Activated CD4-positive, alpha-beta T cell treated with anti-CD3 and anti-CD28 coated beads, Interleukin-2, amount 10 ng/mL, durations not matched to agents 7 days and 5 days (primary cell): ENCODE measurements at regions not wholly inside any gene's neighbourhood (a gene's known extent, or its start where the extent isn't known, plus 50 kb on each side); places are given as distances from the start of the nearest gene placed in this dataset.

ENCODE experiments used
- CTCF ChIA-PET: fragments of 350-600 bp; sonication (Branson Sonifier 250); formaldehyde crosslinking; loops from one replicate; lab custom pipeline; 2021; ENCODE audit warnings: antibody characterized with exemption; lab: Charles Lee
- POLR2A ChIA-PET: fragments of 350-600 bp; sonication (Branson Sonifier 250); formaldehyde crosslinking; loops from one replicate; lab custom pipeline; 2021; ENCODE audit warnings: antibody characterized with exemption; lab: Charles Lee
- DNase-seq: peaks from one replicate; pipeline ENCODE4 v3.0.0-alpha.2; 2020
- H3K27ac Mint-ChIP-seq: one replicate; pipeline ENCODE4 v1.8.0; 2021; ENCODE audit warnings: mild to moderate bottlenecking, moderate library complexity, mixed read lengths
- H3K27me3 Mint-ChIP-seq: one replicate; pipeline ENCODE4 v1.8.0; 2021; ENCODE audit warnings: mixed read lengths
- H3K36me3 Mint-ChIP-seq: one replicate; pipeline ENCODE4 v1.8.0; 2021; ENCODE audit warnings: low read depth, mixed read lengths
- H3K4me1 Mint-ChIP-seq: one replicate; pipeline ENCODE4 v1.8.0; 2021; ENCODE audit warnings: mixed read lengths
- H3K4me3 Mint-ChIP-seq: one replicate; pipeline ENCODE4 v1.8.0; 2021; ENCODE audit warnings: mild to moderate bottlenecking, moderate library complexity, mixed read lengths
- H3K9me3 Mint-ChIP-seq: one replicate; pipeline ENCODE4 v1.8.0; 2021; ENCODE audit warnings: mixed read lengths

DNA sequence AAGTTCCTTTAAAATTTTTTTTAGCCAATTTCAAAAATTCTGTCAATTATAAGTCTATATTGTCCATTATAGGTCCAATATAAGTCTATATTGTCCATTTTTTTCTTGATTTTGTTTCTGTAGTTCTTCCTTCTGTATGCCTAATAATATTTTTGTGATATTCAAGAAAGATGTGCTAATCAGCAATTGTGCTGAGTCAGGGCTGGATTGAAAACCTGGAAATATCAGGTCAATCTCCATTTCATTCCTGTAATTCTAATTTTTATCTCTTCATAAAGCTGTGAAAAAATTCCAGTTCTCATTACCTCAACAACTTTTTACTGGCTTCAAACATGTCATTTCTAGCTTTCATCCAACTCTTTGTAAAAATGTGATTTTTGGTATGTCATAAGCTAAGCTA, 353.7 kb downstream of the SLITRK6 start:
- CTCF ChIA-PET: no interaction called here
- H3K27ac Mint-ChIP-seq: no peak overlapping the region
- no peak overlapping the region for H3K4me3 Mint-ChIP-seq

DNA sequence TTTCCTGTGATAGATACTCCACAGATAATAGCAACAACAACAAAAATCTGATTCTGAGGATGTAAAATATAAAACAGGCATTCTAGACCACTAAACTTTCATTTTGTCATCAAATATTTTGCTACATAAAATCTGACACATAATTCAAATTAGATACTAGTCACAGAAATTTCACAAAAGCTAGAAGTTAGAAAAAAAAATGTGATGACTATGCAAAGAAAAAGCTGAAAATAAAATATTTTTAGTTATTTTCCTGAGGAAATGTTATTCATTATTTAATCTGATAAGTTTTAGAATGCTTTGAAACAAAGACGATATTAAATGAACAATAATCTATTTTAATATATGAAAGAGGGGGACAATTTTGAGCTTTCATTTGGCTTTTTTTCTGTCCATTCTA, 357.2 kb downstream of the SLITRK6 start:
- H3K9me3 Mint-ChIP-seq: no peaks in the 10 kb centered on the region
- DNase-seq: no peak
- no peaks in the 10 kb centered on the region for H3K27me3 Mint-ChIP-seq
- no peak overlapping the region for H3K27ac Mint-ChIP-seq
- POLR2A ChIA-PET: no interaction called here
- H3K36me3 Mint-ChIP-seq: no peaks in the 10 kb centered on the region
- CTCF ChIA-PET: no interaction called here
- no peak overlapping the region for H3K4me3 Mint-ChIP-seq
- H3K4me1 Mint-ChIP-seq: no peaks in the 10 kb centered on the region

More for the DNA sequence above, 353.7 kb downstream of the SLITRK6 start:
- Mint-ChIP-seq H3K4me1 (no peaks in the 10 kb centered on the region), H3K9me3 (no peaks in the 10 kb centered on the region), H3K27me3 (no peaks in the 10 kb centered on the region), H3K36me3 (no peaks in the 10 kb centered on the region)
- DNase-seq: no peak
- POLR2A ChIA-PET: no interaction called here

- CTCF ChIA-PET: no interaction called here
- Mint-ChIP-seq H3K27ac (no peak overlapping the region), H3K4me1 (no peaks in the 10 kb centered on the region), H3K4me3 (no peak overlapping the region), H3K36me3 (no peaks in the 10 kb centered on the region), H3K27me3 (no peaks in the 10 kb centered on the region), H3K9me3 (no peaks in the 10 kb centered on the region)
- DNase-seq: no peak
- POLR2A ChIA-PET: no interaction called here
Observed at GRCh38 chr13:85441364-85441763, 357.9 kb downstream of the SLITRK6 start.

GRCh38 chr13:85436029-85436428, 363.2 kb downstream of the SLITRK6 start:
- no peaks in the 10 kb centered on the region for H3K36me3 Mint-ChIP-seq
- no peak for DNase-seq
- no peaks in the 10 kb centered on the region for H3K9me3 Mint-ChIP-seq
- no peaks in the 10 kb centered on the region for H3K4me1 Mint-ChIP-seq
- H3K27me3 Mint-ChIP-seq: no peaks in the 10 kb centered on the region
- H3K27ac Mint-ChIP-seq: no peak overlapping the region
- POLR2A ChIA-PET: no interaction called here
- CTCF ChIA-PET: interaction anchor here (0.7 kb wide), 1 partner anchor 859 kb away, joined by 6 read pairs; no protein-coding TSS in a partner anchor
- no peak overlapping the region for H3K4me3 Mint-ChIP-seq

DNA sequence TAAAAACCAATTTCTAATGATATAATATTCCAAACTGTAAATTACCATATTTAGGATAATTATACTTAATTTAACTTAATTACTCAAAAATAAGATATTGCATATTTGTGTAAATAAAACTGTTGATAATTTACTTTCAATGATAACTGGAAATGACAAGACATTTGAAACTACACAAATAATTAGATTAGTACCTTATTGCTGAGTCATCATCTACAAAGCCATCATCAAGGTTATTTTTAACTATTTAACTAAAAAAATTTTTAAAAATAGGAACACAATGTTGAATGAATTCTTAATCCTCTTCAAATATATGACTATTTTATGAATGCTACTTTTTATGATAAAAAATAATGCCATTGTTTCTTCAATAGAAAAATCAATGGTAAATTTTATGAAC, 364.3 kb downstream of the SLITRK6 start:
- no peaks in the 10 kb centered on the region for H3K27me3 Mint-ChIP-seq
- H3K27ac Mint-ChIP-seq: no peak overlapping the region
- H3K4me1 Mint-ChIP-seq: no peaks in the 10 kb centered on the region
- H3K36me3 Mint-ChIP-seq: no peaks in the 10 kb centered on the region
- no peak overlapping the region for H3K4me3 Mint-ChIP-seq
- no peaks in the 10 kb centered on the region for H3K9me3 Mint-ChIP-seq
- no peak for DNase-seq
- POLR2A ChIA-PET: no interaction called here
- CTCF ChIA-PET: no interaction called here

- ChIA-PET POLR2A (no interaction called here), CTCF (no interaction called here)
- Mint-ChIP-seq H3K27me3 (no peaks in the 10 kb centered on the region), H3K4me3 (no peak overlapping the region), H3K9me3 (no peaks in the 10 kb centered on the region), H3K27ac (no peak overlapping the region), H3K4me1 (no peaks in the 10 kb centered on the region), H3K36me3 (no peaks in the 10 kb centered on the region)
- DNase-seq: no peak
Observed at GRCh38 chr13:85432881-85433280, 366.3 kb downstream of the SLITRK6 start.

DNA sequence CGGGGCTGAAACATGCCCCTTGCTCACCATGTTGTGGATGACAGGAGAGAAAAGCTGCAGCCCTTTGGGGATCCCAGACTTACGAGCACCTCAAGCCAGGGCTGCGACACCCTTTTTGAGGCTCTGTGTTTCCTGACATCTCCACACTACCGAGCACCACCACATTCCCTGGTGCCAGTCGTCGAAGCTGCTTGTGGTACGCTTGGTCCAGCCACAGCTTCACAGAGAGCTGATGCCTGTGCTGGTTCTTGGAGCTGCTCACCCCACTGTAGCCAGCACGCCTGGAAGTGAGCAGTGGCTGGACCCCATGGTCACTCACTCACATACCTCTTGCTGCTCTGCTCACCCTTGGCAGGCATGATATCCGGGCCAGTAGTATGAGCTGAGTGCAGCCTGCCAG, 367.5 kb downstream of the SLITRK6 start:
- Mint-ChIP-seq H3K9me3 (no peaks in the 10 kb centered on the region), H3K36me3 (no peaks in the 10 kb centered on the region), H3K27ac (no peak overlapping the region), H3K4me3 (no peak overlapping the region), H3K27me3 (no peaks in the 10 kb centered on the region), H3K4me1 (no peaks in the 10 kb centered on the region)
- POLR2A ChIA-PET: no interaction called here
- no peak for DNase-seq
- CTCF ChIA-PET: no interaction called here

- DNase-seq: no peak
- H3K4me1 Mint-ChIP-seq: no peaks in the 10 kb centered on the region
- ChIA-PET POLR2A (no interaction called here), CTCF (interaction anchor here (0.6 kb wide), 1 partner anchor 72 kb away, joined by 5 read pairs; no protein-coding TSS in a partner anchor)
- H3K9me3 Mint-ChIP-seq: no peaks in the 10 kb centered on the region
- no peaks in the 10 kb centered on the region for H3K27me3 Mint-ChIP-seq
- no peak overlapping the region for H3K4me3 Mint-ChIP-seq
- H3K36me3 Mint-ChIP-seq: no peaks in the 10 kb centered on the region
- H3K27ac Mint-ChIP-seq: no peak overlapping the region
Observed at GRCh38 chr13:85430216-85430794, 368.9 kb downstream of the SLITRK6 start.

DNA sequence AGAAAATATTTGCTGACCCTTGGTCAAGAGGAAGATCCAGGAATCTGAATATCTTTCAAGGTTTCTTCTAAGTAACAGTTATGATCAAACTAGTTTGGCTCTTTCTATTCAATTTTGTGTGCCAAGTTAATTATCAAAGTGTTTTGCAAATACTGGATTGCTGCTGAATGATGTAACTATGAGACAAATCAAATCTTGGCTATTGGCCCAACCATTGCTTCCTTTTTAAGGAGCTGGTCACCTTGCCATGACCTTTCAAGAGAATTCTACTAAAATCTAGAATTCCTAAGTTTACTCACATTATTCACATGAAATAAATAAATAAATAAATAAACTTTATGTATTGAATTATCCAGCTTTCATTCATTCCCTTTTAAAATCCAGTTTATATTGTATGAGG, 371.8 kb downstream of the SLITRK6 start:
- Mint-ChIP-seq H3K27ac (no peak overlapping the region), H3K4me3 (no peak overlapping the region), H3K27me3 (no peaks in the 10 kb centered on the region), H3K4me1 (no peaks in the 10 kb centered on the region), H3K36me3 (no peaks in the 10 kb centered on the region), H3K9me3 (no peaks in the 10 kb centered on the region)
- CTCF ChIA-PET: no interaction called here
- POLR2A ChIA-PET: no interaction called here
- no peak for DNase-seq

- H3K27me3 Mint-ChIP-seq: no peaks in the 10 kb centered on the region
- no peaks in the 10 kb centered on the region for H3K36me3 Mint-ChIP-seq
- no peak for DNase-seq
- no peaks in the 10 kb centered on the region for H3K9me3 Mint-ChIP-seq
- H3K4me3 Mint-ChIP-seq: no peak overlapping the region
- H3K27ac Mint-ChIP-seq: no peak overlapping the region
- ChIA-PET CTCF (no interaction called here), POLR2A (no interaction called here)
- no peaks in the 10 kb centered on the region for H3K4me1 Mint-ChIP-seq
Observed at GRCh38 chr13:85420136-85420535, 379.1 kb downstream of the SLITRK6 start.

GRCh38 chr13:85419611-85420010, 379.6 kb downstream of the SLITRK6 start:
- CTCF ChIA-PET: no interaction called here
- Mint-ChIP-seq H3K4me1 (no peaks in the 10 kb centered on the region), H3K9me3 (no peaks in the 10 kb centered on the region), H3K27ac (no peak overlapping the region), H3K36me3 (no peaks in the 10 kb centered on the region), H3K4me3 (no peak overlapping the region), H3K27me3 (no peaks in the 10 kb centered on the region)
- DNase-seq: no peak
- POLR2A ChIA-PET: no interaction called here

- Mint-ChIP-seq H3K36me3 (no peaks in the 10 kb centered on the region), H3K27me3 (no peaks in the 10 kb centered on the region), H3K9me3 (no peaks in the 10 kb centered on the region), H3K4me3 (no peak overlapping the region), H3K4me1 (no peaks in the 10 kb centered on the region), H3K27ac (no peak overlapping the region)
- no peak for DNase-seq
- ChIA-PET POLR2A (no interaction called here), CTCF (no interaction called here)
Observed at GRCh38 chr13:85417807-85418206, 381.4 kb downstream of the SLITRK6 start.

GRCh38 chr13:85413664-85414063, 385.6 kb downstream of the SLITRK6 start:
- Mint-ChIP-seq H3K27me3 (no peaks in the 10 kb centered on the region), H3K36me3 (no peaks in the 10 kb centered on the region), H3K4me3 (no peak overlapping the region), H3K27ac (no peak overlapping the region), H3K9me3 (no peaks in the 10 kb centered on the region), H3K4me1 (no peaks in the 10 kb centered on the region)
- CTCF ChIA-PET: no interaction called here
- DNase-seq: no peak
- POLR2A ChIA-PET: no interaction called here

- no peak overlapping the region for H3K27ac Mint-ChIP-seq
- DNase-seq: no peak
- H3K4me1 Mint-ChIP-seq: no peaks in the 10 kb centered on the region
- CTCF ChIA-PET: no interaction called here
- H3K36me3 Mint-ChIP-seq: no peaks in the 10 kb centered on the region
- POLR2A ChIA-PET: no interaction called here
- no peak overlapping the region for H3K4me3 Mint-ChIP-seq
- no peaks in the 10 kb centered on the region for H3K9me3 Mint-ChIP-seq
- no peaks in the 10 kb centered on the region for H3K27me3 Mint-ChIP-seq
Observed at GRCh38 chr13:85412448-85412847, 386.8 kb downstream of the SLITRK6 start.
